HG02943 (cell line): ENCODE measurements at regions not wholly inside any gene's neighbourhood (a gene's known extent, or its start where the extent isn't known, plus 50 kb on each side); places are given as distances from the start of the nearest gene placed in this dataset.

Source experiments
- ATAC-seq: cut with Tn5 transposase; IDR thresholded peaks from one replicate; pipeline ENCODE4 v1.9.1; 2021; ENCODE audit warnings: mild to moderate bottlenecking, low read depth, moderate library complexity; ENCODE audit not compliant: unreplicated experiment

DNA sequence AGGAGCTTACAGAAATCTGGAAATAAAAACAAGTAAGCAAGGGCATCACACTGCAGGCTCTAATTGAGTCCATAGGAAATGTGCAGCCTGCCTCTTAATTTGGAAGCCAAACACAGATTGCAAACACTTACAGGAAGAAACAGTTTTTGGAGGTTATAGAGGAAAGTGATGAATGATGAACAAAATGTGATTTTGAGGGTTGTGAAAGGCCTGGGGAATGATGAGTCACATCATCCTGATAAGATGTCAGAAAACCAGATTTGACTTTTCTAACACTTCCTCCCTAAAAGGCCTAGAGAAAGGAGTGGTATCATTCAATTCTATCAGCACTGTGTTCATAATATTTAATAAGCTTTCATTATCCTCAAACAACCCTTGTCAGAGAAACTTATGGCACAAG is 96.6 kb upstream of the POU2AF2 start:
- no peak for ATAC-seq

DNA sequence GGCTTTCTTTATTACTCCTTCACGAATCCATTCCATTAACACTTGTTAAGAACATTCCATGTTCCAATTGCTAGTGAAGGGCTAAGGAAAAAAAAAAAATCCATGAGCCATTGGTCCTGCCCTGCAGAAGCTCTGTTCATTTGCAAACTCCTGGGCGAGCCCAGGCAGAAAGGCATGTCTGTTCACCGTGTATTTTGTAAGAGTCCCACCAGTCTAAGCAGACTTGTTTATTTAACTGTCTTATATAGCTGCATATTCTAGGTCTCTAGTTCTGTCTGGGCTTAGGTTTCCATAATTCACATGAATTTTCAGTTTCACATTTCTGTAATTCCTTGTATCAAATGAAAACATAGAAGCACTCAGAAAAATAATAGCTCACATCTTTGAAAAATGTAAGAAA is 97.4 kb upstream of the POU2AF2 start:
- ATAC-seq = no peak

GRCh38 chr11:111137846-111138245 is 107.7 kb upstream of the POU2AF2 start:
- ATAC-seq = no peak

- ATAC-seq = no peak
These were observed 109.6 kb upstream of the POU2AF2 start for GRCh38 chr11:111135778-111136570.

GRCh38 chr11:111135101-111135500 is 110.4 kb upstream of the POU2AF2 start:
- ATAC-seq = no peak

DNA sequence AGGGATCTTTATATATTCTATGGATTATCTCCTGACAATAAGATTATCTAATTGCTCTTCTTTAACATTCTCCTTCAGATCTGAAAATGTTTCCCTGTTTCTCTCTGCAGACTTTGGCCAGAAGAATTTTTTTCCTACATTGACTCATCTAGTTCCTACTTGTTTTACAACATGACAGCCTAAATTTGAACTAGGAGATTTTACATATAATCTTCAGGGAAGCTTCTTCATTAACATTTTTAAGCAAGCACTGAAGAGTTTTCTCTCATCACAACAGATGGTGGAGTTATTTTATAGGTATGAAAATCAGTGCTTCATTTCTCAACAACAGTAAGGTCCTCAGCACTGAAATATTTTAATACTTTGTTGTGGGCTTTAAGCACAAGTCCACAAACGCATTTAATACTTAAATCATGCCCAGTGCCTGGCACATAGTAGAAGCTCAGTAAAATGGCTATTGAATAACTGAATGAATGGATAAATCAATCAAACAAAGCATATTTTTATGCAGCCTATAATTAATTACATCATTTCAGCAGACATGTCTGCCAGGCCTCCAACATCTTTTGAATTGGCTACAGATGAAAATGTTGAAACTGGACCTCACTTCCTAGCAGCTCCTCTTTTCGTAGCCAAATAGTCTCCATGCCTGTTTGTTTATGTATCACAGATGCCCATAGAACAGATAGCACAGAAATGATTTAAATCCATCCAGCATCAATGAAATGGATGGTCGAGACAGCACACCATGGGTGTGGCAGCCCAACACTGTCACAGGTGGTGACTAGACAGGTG is 117.3 kb upstream of the POU2AF2 start:
- no peak for ATAC-seq

GRCh38 chr11:111124724-111125123 is 120.8 kb upstream of the POU2AF2 start:
- ATAC-seq = no peak

DNA sequence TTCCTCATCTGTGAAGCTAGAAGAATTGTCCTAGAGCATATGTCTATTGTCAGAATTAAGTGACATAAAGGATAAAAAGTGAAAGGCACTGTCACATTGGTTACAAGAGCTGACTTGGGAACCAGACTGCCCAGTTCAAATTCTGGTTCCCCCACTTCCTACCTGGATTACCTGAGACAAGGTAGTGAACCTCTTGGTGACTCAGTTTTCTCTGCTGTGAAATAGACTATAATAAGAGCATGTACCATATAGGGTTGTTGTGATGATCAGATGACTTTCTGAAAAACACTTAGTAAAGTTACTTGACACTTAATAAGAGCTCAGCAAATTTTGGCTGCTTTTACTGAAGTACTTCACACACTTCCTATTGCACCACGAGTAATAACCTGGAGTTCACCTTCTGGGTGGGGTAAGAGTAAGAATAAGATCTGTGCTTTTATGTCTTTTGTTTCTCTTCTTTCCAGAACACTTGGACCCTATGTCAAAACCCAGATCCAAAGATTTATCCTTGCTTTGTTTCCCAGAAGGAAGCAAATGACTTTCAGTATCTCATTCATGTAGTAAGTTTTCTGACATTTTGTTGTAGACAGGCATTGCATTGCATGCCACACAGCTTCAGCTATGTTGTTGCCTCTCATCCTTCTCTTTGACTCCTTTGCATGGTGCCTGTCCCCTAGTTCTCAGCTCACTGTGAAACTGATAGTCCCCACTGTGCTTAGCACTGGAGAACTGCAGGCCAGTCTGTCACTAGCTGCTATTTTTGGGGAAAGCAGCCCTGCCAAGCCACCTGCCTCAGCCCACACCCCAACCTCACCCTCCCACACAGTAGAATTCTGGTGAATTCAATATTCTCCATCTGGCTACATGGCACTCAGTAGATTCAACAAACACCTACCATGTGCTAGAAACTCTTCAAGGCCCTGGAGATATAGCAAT is 121.8 kb upstream of the POU2AF2 start:
- no peak for ATAC-seq

- ATAC-seq = no peak
These were observed 124.7 kb upstream of the POU2AF2 start for GRCh38 chr11:111120696-111121302.

- no peak for ATAC-seq
These were observed 125.4 kb upstream of the POU2AF2 start for GRCh38 chr11:111120161-111120560.

DNA sequence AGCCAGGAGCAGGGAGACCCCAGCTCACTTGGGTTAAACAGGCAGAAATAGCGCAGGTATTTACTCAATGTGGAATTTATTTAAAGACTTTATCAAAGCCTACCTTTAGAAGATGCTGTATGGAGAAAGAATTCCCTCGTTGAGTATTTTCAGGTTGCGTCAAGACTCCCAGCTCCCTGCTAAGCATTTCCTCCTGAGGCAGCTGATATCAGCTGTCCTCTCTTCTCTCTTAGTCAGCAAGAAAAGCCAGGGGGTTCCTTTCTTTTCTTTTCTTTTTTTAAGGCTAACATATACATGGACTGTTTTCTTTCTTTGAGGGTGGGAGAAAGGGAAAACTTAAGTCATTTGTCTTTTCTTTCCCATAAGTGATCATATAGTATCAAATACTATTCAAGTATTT is 125.8 kb upstream of the POU2AF2 start:
- no peak for ATAC-seq

DNA sequence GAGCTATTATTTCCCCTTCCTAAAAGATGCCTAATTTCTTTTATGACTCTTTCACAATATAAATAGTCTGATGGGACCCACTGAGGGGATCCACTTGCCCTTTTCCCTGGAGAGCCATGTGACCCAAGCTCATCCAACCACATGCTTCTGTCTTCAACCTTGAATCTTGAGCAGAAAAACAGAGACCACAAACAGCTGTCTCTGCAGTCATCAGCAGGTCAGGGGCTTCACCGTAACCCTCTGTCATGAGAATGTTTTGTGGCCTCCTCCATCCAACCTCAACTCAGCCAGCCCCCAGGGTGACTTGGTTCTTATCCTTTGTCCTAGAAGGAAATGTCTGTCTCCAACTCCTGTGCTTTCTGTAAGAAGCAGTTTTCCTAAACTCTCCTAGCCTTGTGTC is 129.6 kb upstream of the POU2AF2 start:
- no peak for ATAC-seq

DNA sequence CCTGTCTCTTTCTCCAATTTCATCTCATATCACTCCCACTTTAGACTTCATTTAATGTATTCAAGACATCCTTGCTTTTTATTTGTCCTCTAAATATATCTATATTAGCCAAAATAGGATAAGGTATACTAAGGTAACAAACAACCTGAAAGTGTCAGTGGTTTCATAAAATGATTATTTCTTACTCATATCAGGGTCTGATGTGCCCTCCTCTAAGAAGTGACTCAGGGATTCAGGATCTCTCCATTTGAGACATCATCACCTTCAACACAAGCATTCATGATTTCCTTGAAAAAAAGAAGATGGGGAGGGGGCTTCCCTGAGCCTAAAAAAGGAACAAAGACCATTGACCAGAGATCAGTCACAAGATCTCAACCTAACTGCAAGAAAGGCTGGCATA is 131.4 kb upstream of the POU2AF2 start:
- no peak for ATAC-seq

- ATAC-seq = no peak
These were observed 132.9 kb upstream of the POU2AF2 start for GRCh38 chr11:111112614-111113013.

GRCh38 chr11:111107501-111107900 is 138.0 kb upstream of the POU2AF2 start:
- ATAC-seq = no peak

GRCh38 chr11:111106641-111107040 is 138.9 kb upstream of the POU2AF2 start:
- no peak for ATAC-seq

DNA sequence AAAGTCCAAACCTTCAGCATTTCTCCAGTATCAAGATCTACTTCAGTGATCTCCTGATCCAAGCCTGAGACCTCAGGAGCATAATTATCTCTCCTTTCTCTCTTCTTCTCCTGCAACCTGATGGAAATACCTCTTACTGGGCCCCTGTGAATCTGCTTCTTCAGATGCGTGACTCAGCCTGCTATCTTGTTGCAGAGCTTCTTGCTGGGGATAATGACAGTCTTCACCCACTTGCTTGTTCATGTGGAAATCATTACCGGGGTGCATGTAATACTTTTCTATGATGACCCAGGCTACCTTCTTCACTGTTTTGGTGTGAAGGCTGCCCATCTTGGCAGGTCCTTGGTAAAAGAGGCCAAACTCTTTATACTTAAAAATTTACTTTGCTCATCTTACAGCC is 140.0 kb upstream of the POU2AF2 start:
- no peak for ATAC-seq

- no peak for ATAC-seq
These were observed 141.3 kb upstream of the POU2AF2 start for GRCh38 chr11:111104185-111104584.

- no peak for ATAC-seq
These were observed 143.6 kb upstream of the POU2AF2 start for GRCh38 chr11:111101881-111102280.

DNA sequence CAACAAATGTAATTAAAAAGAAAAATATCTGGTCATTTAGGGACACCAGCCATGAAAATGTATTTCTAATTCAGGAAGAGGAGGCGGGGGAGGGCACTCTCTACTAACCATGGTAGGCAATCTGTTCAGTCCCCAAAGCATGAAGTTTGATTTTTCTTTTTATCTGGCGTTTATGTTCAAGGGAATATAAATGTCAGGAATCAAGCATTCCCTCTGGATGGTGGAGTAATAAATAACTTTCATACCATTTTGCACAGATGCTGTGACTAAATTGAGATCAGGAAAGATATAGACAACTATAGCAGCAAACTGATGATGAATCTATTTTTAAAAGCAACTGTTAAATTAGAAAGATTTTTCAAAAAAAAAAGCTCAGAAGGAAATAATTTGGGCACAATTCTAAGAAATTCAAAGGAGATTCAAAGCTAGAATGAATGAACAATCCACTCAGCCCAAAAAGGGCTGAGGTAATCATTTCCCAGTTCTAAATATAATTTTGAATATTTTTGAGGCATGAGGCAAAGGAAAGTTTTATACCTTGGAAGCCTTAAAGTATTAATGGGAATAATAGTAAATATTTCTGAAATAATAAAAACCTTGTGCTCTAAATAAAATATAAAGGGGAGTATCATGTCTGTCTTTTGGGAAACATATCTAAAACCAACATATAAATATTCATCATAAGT is 146.4 kb upstream of the POU2AF2 start:
- ATAC-seq = no peak
